ENCODE measurements at regions not wholly inside any gene's neighbourhood (a gene's known extent, or its start where the extent isn't known, plus 50 kb on each side); places are given as distances from the start of the nearest gene placed in this dataset.

DNA sequence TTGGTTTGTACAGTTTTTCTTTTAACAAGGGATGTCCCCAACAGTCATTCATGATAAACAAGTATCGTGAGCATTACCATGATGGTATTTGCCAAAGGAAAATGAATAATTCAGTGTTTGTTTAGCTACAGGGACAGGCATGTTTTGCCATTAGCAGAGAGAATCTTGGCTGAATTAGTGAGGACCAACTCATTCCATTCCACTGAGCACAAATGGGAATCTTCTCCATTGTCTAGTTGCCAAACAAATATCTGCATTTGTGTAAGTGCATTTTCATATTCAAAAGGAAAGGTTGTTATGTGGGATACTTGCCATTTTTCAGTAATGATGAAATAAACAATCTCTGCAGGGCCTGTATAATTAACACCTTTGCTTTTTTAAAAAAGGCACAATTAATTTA lies 1762.6 kb downstream of the RPA4 start:
- ATAC-seq = no peak
- in situ Hi-C loops (cut with MboI) (no loop called here), intact Hi-C loops (cut with micrococcal nuclease) (no loop called here)
- Histone ChIP-seq H4K20me1 (replicated peaks; ENCODE audit: control insufficient read depth, insufficient read depth, low read length) (no peaks in the 10 kb centered on the region), H3K27me3 (ENCODE audit: control insufficient read depth in 2 of 2, insufficient read depth in 2 of 2, low read length in 2 of 2) (no peaks in the 10 kb centered on the region), H3K79me2 (ENCODE audit: control insufficient read depth, insufficient read depth, low read length) (no peaks in the 10 kb centered on the region), H3K9ac (ENCODE audit: insufficient read depth in 1 of 2, low read depth in 2 of 2, low read length in 2 of 2) (no peak overlapping the region), H3K9me1 (ENCODE audit: control insufficient read depth, insufficient read depth, low read length) (no peaks in the 10 kb centered on the region), H3K36me3 (ENCODE audit: control insufficient read depth, insufficient read depth, low read length) (no peaks in the 10 kb centered on the region; the same call in 2 of the 3 replicates), H3K4me1 (replicated peaks in 1 of 2; ENCODE audit: control insufficient read depth in 2 of 2, insufficient read depth in 2 of 2, low read length in 2 of 2) (no peaks in the 10 kb centered on the region), H3K4me3 (no peak overlapping the region), H2AFZ (ENCODE audit: low read depth, low read length) (no peak overlapping the region), H3K27ac (ENCODE audit: extremely low read depth, low read depth, low read length) (no peak overlapping the region), H3K4me2 (ENCODE audit: insufficient read depth, low read length) (no peak overlapping the region), H3K9me3 (replicated peaks; ENCODE audit: control insufficient read depth, insufficient read depth, low read depth, low read length) (no peaks in the 10 kb centered on the region)
- 20% methylated on average over 1 of the region's 1 CpG for WGBS (ENCODE audit: insufficient coverage, low coverage, missing lambda C conversion rate)
- ChIA-PET CTCF (ENCODE audit: low intra/inter-chr PET ratio) (no interaction called here), POLR2A (no interaction called here)
- BruUV-seq (replicated peaks) = no TSS peak
- no peak for FAIRE-seq
- DNase-seq (ENCODE audit: extremely low read depth in 1 of 4, low spot score in 3 of 4) = no peak
- TF ChIP-seq SMARCE1 (IDR thresholded peaks at IDR 0.05) (no peak), MECOM (CRISPR knock-in tag; IDR thresholded peaks at IDR 0.05) (no peak), ZNF133 (CRISPR knock-in tag; IDR thresholded peaks at IDR 0.05) (no peak), ZNF347 (CRISPR knock-in tag; IDR thresholded peaks at IDR 0.05; ENCODE audit: low read depth) (no peak), ZNF551 (CRISPR knock-in tag; IDR thresholded peaks at IDR 0.05) (no peak), CGGBP1 (CRISPR knock-in tag; IDR thresholded peaks at IDR 0.05) (no peak), CHD1 (IDR thresholded peaks at IDR 0.05; ENCODE audit: low read length) (no peak), SETDB1 (IDR thresholded peaks at IDR 0.05; ENCODE audit: low read length) (no peak), CBFA2T3 (IDR thresholded peaks at IDR 0.05) (no peak), AFF4 (CRISPR knock-in tag; IDR thresholded peaks at IDR 0.05) (no peak)
- TF ChIP-seq, protein P1, sequence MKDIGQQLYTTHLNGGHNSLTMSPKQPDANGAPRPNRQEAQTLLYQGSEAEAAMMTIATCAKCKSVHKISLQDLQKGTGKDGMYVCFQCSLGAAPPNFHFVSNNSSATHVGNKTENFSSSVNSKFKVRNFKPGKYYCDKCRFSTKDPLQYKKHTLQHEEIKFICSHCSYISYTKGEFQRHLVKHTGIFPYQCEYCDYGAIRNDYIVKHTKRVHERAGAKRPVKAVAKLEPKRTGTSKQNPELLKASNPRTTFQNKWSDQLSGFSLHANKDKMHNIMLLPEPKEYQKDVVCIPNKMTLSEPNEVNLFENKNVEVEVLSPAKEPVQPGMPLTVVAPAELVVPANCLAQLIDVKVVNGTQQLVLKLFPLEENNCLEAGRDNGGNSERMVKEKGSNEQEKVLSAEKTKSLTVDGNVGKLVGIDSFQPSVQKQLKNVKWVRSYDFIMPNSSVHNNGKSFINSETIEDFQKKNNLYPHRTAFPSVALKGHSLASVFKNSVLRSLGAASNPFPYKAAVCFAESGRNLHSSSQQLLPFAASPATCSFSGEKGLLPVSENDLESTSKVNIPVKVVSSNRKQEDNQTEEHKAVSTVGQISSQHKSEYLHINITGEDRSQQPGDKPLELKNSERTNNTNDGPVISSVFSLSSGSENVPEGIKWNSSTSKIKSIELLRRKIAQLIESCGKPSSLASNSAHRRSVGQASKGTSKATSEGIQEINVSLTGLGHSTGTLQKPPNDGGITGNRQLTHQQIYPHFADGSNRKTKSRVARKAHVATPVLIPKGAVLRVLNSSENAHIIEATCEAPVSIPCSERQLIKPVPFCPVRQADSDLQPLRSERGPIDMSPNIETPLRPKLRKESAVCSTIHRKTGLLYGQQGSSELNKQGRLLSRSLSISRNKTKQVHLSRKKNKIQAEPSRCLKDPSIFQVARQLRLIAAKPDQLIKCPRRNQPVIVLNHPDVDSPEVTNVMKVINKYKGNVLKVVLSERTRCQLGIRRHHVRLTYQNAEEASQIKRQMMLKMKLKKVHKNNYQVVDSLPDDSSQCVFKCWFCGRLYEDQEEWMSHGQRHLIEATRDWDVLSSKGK (CRISPR knock-in tag; IDR thresholded peaks at IDR 0.05) = no peak
- TF ChIP-seq, protein P2, sequence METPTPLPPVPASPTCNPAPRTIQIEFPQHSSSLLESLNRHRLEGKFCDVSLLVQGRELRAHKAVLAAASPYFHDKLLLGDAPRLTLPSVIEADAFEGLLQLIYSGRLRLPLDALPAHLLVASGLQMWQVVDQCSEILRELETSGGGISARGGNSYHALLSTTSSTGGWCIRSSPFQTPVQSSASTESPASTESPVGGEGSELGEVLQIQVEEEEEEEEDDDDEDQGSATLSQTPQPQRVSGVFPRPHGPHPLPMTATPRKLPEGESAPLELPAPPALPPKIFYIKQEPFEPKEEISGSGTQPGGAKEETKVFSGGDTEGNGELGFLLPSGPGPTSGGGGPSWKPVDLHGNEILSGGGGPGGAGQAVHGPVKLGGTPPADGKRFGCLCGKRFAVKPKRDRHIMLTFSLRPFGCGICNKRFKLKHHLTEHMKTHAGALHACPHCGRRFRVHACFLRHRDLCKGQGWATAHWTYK (CRISPR knock-in tag; IDR thresholded peaks at IDR 0.05) = no peak
- TF ChIP-seq, protein P3, sequence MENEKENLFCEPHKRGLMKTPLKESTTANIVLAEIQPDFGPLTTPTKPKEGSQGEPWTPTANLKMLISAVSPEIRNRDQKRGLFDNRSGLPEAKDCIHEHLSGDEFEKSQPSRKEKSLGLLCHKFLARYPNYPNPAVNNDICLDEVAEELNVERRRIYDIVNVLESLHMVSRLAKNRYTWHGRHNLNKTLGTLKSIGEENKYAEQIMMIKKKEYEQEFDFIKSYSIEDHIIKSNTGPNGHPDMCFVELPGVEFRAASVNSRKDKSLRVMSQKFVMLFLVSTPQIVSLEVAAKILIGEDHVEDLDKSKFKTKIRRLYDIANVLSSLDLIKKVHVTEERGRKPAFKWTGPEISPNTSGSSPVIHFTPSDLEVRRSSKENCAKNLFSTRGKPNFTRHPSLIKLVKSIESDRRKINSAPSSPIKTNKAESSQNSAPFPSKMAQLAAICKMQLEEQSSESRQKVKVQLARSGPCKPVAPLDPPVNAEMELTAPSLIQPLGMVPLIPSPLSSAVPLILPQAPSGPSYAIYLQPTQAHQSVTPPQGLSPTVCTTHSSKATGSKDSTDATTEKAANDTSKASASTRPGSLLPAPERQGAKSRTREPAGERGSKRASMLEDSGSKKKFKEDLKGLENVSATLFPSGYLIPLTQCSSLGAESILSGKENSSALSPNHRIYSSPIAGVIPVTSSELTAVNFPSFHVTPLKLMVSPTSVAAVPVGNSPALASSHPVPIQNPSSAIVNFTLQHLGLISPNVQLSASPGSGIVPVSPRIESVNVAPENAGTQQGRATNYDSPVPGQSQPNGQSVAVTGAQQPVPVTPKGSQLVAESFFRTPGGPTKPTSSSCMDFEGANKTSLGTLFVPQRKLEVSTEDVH (IDR thresholded peaks at IDR 0.05; ENCODE audit: low read depth, partially characterized antibody) = no peak
